ENCODE measurements at regions not wholly inside any gene's neighbourhood (a gene's known extent, or its start where the extent isn't known, plus 50 kb on each side); places are given as distances from the start of the nearest gene placed in this dataset.

DNA sequence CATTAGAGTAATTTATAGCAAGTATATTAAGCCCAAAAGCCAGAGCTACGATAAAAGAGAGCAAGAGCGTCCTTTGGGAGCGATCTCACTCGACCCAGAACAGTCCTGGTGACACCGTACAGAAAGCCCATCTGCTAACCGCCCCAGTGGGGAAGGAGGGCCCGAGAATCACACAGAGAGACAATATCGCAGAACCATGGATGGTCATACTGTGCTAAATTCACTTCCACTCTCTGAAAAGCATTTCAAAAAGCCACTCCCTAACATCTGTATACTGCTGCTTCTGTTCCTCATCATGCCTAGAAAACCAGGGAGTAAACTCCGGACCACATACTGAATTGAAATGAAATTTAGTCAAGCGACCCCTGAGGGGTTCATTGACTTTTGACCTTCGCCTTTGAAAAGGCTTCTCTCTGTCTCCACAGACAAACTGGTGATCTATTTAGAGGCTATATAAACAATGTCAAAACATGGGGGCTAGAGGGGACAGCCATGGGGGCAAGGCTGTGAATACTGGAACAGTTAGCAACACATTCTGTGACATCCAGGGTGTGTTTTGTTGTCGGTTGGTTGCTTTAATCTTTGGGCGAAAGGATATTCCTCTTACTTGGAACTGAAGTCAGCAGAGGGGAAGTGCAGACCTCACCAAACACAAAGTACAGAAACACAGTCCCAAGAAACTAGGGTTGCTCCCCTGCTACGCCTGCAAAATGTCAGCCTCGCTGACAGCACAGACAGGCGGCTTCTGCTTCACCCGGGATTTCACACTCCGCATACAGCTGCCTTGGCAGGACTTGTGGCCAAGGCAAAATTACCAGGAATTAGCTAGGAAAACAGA, 129.0 kb upstream of the RASGEF1B start:
- intact Hi-C loops (cut with micrococcal nuclease) = no loop called here
- peaks cover 5 to 13% of the 10 kb centered on the region in 2 donors for H3K27me3 Mint-ChIP-seq (ENCODE audit: low read depth in 2 of 2)
- ATAC-seq = no peak
- no peaks in the 10 kb centered on the region for H3K36me3 ChIP-seq (ENCODE audit: control insufficient read depth, insufficient read depth, low read length)
- H3K4me3 ChIP-seq (ENCODE audit: low read length) = no peak overlapping the region
- no peaks in the 10 kb centered on the region for H3K4me1 Mint-ChIP-seq
- H3K4me3 Mint-ChIP-seq = no peak overlapping the region
- no peaks in the 10 kb centered on the region for H3K36me3 Mint-ChIP-seq
- no peaks in the 10 kb centered on the region for H3K27me3 ChIP-seq (ENCODE audit: control insufficient read depth, insufficient read depth, low read length)
- H3K27ac ChIP-seq (ENCODE audit: low read length) = no peak overlapping the region
- no peaks in the 10 kb centered on the region for H3K4me1 ChIP-seq (ENCODE audit: control insufficient read depth, insufficient read depth, low read length)
- TF ChIP-seq CTCF (IDR thresholded peaks at IDR 0.05) = no peak
- no peak overlapping the region for H3K27ac Mint-ChIP-seq
- WGBS (ENCODE audit: insufficient coverage) = 93% methylated on average over 18 of the region's 18 CpGs
- H3K9me3 Mint-ChIP-seq = no peaks in the 10 kb centered on the region
- no peak for DNase-seq
- H3K9me3 ChIP-seq (ENCODE audit: control insufficient read depth, insufficient read depth, low read length) = no peaks in the 10 kb centered on the region

GRCh38 chr4:81599742-81600380, 128.2 kb upstream of the RASGEF1B start:
- Mint-ChIP-seq H3K36me3 (no peaks in the 10 kb centered on the region), H3K27ac (no peak overlapping the region), H3K4me1 (no peaks in the 10 kb centered on the region), H3K27me3 (ENCODE audit: low read depth in 2 of 2) (peaks cover 5 to 13% of the 10 kb centered on the region in 2 donors), H3K4me3 (no peak overlapping the region), H3K9me3 (no peaks in the 10 kb centered on the region)
- WGBS (ENCODE audit: insufficient coverage) = 94% methylated on average over 4 of the region's 5 CpGs
- DNase-seq (no peak), ATAC-seq (no peak)
- Histone ChIP-seq H3K36me3 (ENCODE audit: control insufficient read depth, insufficient read depth, low read length) (no peaks in the 10 kb centered on the region), H3K4me3 (ENCODE audit: low read length) (no peak overlapping the region), H3K4me1 (ENCODE audit: control insufficient read depth, insufficient read depth, low read length) (no peaks in the 10 kb centered on the region), H3K27me3 (ENCODE audit: control insufficient read depth, insufficient read depth, low read length) (no peaks in the 10 kb centered on the region), H3K9me3 (ENCODE audit: control insufficient read depth, insufficient read depth, low read length) (no peaks in the 10 kb centered on the region), H3K27ac (ENCODE audit: low read length) (no peak overlapping the region)
- intact Hi-C loops (cut with micrococcal nuclease) = no loop called here
- TF ChIP-seq CTCF (IDR thresholded peaks at IDR 0.05) = no peak

GRCh38 chr4:81595798-81596610, 124.3 kb upstream of the RASGEF1B start:
- Histone ChIP-seq H3K27me3 (ENCODE audit: control insufficient read depth, insufficient read depth, low read length) (no peaks in the 10 kb centered on the region), H3K36me3 (ENCODE audit: control insufficient read depth, insufficient read depth, low read length) (no peaks in the 10 kb centered on the region), H3K4me3 (ENCODE audit: low read length) (no peak overlapping the region), H3K27ac (ENCODE audit: low read length) (no peak overlapping the region), H3K4me1 (ENCODE audit: control insufficient read depth, insufficient read depth, low read length) (no peaks in the 10 kb centered on the region), H3K9me3 (ENCODE audit: control insufficient read depth, insufficient read depth, low read length) (no peaks in the 10 kb centered on the region)
- peaks cover 8 to 13% of the 10 kb centered on the region in 2 donors for H3K27me3 Mint-ChIP-seq (ENCODE audit: low read depth in 2 of 2)
- no peak for ATAC-seq
- no peak for TF ChIP-seq CTCF (IDR thresholded peaks at IDR 0.05)
- no peaks in the 10 kb centered on the region for H3K4me1 Mint-ChIP-seq
- DNase-seq = no peak
- no peaks in the 10 kb centered on the region for H3K36me3 Mint-ChIP-seq
- no peak overlapping the region for H3K4me3 Mint-ChIP-seq
- no peaks in the 10 kb centered on the region for H3K9me3 Mint-ChIP-seq
- 91% methylated on average over 1 of the region's 5 CpGs for WGBS (ENCODE audit: insufficient coverage)
- intact Hi-C loops (cut with micrococcal nuclease) = no loop called here
- H3K27ac Mint-ChIP-seq = no peak overlapping the region

Measured in natural killer cell (primary cell).